ENCODE measurements at regions not wholly inside any gene's neighbourhood (a gene's known extent, or its start where the extent isn't known, plus 50 kb on each side); places are given as distances from the start of the nearest gene placed in this dataset.

- no peaks in the 10 kb centered on the region for H3K4me1 ChIP-seq
- H3K36me3 ChIP-seq: no peaks in the 10 kb centered on the region
- H3K4me3 ChIP-seq: no peak overlapping the region
- H3K27ac ChIP-seq: no peak overlapping the region
- DNase-seq: no peak
- H3K9me3 ChIP-seq: no peaks in the 10 kb centered on the region
- no peaks in the 10 kb centered on the region for H3K27me3 ChIP-seq
- no peak overlapping the region for H3K9ac ChIP-seq (ENCODE audit: low read depth in 2 of 2, low read length in 2 of 2)
- intact Hi-C loops (cut with DNase I): no loop called here
- TF ChIP-seq CTCF (IDR thresholded peaks at IDR 0.05): no peak
Measured at GRCh38 chr2:22525681-22526080, 859.3 kb upstream of the KLHL29 start.

DNA sequence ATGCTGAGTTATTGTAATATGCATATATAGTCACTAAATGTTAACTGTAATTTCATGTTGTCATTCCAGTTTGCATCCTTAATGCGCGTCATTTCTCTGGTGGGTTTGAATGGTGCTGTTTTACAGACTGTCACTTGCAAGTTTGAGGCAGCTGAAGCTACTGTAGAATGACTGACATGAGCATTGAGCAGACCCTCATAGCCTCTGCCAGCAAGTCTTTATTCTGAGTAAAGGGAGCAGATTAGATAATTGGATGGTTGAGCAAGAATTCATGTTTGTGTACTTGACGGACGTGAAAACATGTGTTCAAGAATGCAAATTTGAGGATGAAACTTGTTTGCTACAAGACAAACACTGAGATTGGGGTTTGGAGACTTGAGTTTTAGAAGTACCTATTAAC is 854.8 kb upstream of the KLHL29 start:
- intact Hi-C loops (cut with DNase I): no loop called here
- Histone ChIP-seq H3K27me3 (no peaks in the 10 kb centered on the region), H3K36me3 (no peaks in the 10 kb centered on the region), H3K27ac (no peak overlapping the region), H3K9me3 (no peaks in the 10 kb centered on the region), H3K4me3 (no peak overlapping the region), H3K9ac (ENCODE audit: low read depth in 2 of 2, low read length in 2 of 2) (no peak overlapping the region), H3K4me1 (no peaks in the 10 kb centered on the region)
- no peak for DNase-seq
- no peak for TF ChIP-seq CTCF (IDR thresholded peaks at IDR 0.05)

GRCh38 chr2:22536133-22536532 is 848.8 kb upstream of the KLHL29 start:
- no peak for DNase-seq
- Histone ChIP-seq H3K4me1 (no peaks in the 10 kb centered on the region), H3K27me3 (no peaks in the 10 kb centered on the region), H3K9ac (ENCODE audit: low read depth in 2 of 2, low read length in 2 of 2) (no peak overlapping the region), H3K9me3 (no peaks in the 10 kb centered on the region), H3K4me3 (no peak overlapping the region), H3K27ac (no peak overlapping the region), H3K36me3 (no peaks in the 10 kb centered on the region)
- TF ChIP-seq CTCF (IDR thresholded peaks at IDR 0.05): no peak
- intact Hi-C loops (cut with DNase I): no loop called here

- H3K9me3 ChIP-seq: no peaks in the 10 kb centered on the region
- no peak for DNase-seq
- no peaks in the 10 kb centered on the region for H3K36me3 ChIP-seq
- no peak overlapping the region for H3K9ac ChIP-seq (ENCODE audit: low read depth in 2 of 2, low read length in 2 of 2)
- no peak overlapping the region for H3K27ac ChIP-seq
- intact Hi-C loops (cut with DNase I): no loop called here
- H3K27me3 ChIP-seq: no peaks in the 10 kb centered on the region
- H3K4me3 ChIP-seq: no peak overlapping the region
- no peaks in the 10 kb centered on the region for H3K4me1 ChIP-seq
- no peak for TF ChIP-seq CTCF (IDR thresholded peaks at IDR 0.05)
Measured at GRCh38 chr2:22554453-22554852, 830.5 kb upstream of the KLHL29 start.

GRCh38 chr2:22557406-22557805 is 827.6 kb upstream of the KLHL29 start:
- Histone ChIP-seq H3K36me3 (no peaks in the 10 kb centered on the region), H3K9ac (ENCODE audit: low read depth in 2 of 2, low read length in 2 of 2) (no peak overlapping the region), H3K27ac (no peak overlapping the region), H3K4me1 (no peaks in the 10 kb centered on the region), H3K27me3 (no peaks in the 10 kb centered on the region), H3K9me3 (no peaks in the 10 kb centered on the region), H3K4me3 (no peak overlapping the region)
- intact Hi-C loops (cut with DNase I): no loop called here
- DNase-seq: no peak
- no peak for TF ChIP-seq CTCF (IDR thresholded peaks at IDR 0.05)

DNA sequence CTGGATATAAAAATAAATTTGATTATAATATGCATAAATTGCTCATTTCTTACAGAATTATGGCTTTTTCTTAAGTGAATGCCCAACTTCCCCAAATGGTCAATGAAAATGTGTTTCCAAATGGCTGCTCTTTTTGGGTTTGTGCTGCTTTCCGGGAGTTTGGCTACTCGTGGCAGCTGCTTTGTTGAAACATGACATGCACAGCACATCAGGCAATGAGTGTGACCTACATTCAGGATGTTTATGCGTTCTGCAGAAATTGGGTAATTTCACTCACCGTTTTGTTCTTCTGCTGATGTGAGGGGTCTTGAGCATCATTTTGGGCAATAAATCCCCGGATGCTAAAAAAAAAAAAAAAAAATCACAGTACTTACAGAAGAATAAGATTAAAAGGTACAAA is 825.0 kb upstream of the KLHL29 start:
- DNase-seq: no peak
- Histone ChIP-seq H3K4me3 (no peak overlapping the region), H3K27me3 (no peaks in the 10 kb centered on the region), H3K9me3 (no peaks in the 10 kb centered on the region), H3K27ac (no peak overlapping the region), H3K9ac (ENCODE audit: low read depth in 2 of 2, low read length in 2 of 2) (no peak overlapping the region), H3K36me3 (no peaks in the 10 kb centered on the region), H3K4me1 (no peaks in the 10 kb centered on the region)
- TF ChIP-seq CTCF (IDR thresholded peaks at IDR 0.05): no peak
- intact Hi-C loops (cut with DNase I): no loop called here

Measured in colonic mucosa (tissue), 4 donors.